ENCODE measurements at regions not wholly inside any gene's neighbourhood (a gene's known extent, or its start where the extent isn't known, plus 50 kb on each side); places are given as distances from the start of the nearest gene placed in this dataset.

DNA sequence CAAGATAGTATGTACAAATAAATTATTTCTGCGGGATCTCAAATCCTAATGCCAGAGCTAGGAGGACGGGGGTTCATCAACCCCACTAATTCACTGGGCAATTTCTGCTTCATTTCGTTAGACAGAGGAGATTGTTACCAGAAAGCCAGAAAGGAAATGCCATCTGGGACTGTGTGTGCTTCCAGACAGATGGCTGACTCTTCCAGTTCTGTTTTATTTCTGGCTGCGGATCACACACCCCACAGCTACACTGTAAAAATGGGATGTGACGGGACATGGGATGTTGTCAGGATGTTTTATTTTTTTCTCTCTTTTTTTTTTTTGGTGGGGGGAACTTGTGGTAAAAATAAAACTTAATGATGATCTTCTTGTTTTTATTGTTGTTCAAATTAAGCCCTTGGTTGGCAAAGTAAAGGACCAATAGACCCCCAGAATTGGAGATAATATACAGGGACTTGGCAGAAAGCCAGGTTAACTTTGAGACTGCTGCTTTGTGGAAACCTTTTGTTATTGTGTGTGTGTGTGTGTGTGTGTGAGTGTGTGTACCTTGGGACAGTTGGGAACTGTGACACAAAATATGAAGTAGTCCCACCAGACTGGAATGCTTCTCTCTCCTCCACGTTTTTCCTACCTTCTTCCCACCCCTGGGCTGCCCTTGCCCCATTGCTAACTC is 114.5 kb downstream of the NUF2 start:
- Histone ChIP-seq H3K27ac (ENCODE audit: low read depth in 1 of 2, low read length in 1 of 2) (no peak overlapping the region), H3K27me3 (ENCODE audit: control insufficient read depth in 2 of 2, insufficient read depth in 1 of 2, low read length in 1 of 2) (no peaks in the 10 kb centered on the region), H3K9me3 (ENCODE audit: control insufficient read depth in 2 of 2, insufficient read depth in 1 of 2, low read length in 1 of 2) (no peaks in the 10 kb centered on the region), H3K4me3 (ENCODE audit: low read length in 2 of 2) (no peak overlapping the region), H3K4me1 (ENCODE audit: control insufficient read depth in 2 of 2, insufficient read depth in 2 of 2, low read length in 2 of 2) (no peaks in the 10 kb centered on the region), H3K36me3 (ENCODE audit: control insufficient read depth in 2 of 2, insufficient read depth in 2 of 2, low read length in 1 of 2) (no peaks in the 10 kb centered on the region)
- 75% methylated on average over 6 of the region's 6 CpGs for WGBS
- no peak for DNase-seq (ENCODE audit: low read depth in 6 of 9, low spot score in 9 of 9)

DNA sequence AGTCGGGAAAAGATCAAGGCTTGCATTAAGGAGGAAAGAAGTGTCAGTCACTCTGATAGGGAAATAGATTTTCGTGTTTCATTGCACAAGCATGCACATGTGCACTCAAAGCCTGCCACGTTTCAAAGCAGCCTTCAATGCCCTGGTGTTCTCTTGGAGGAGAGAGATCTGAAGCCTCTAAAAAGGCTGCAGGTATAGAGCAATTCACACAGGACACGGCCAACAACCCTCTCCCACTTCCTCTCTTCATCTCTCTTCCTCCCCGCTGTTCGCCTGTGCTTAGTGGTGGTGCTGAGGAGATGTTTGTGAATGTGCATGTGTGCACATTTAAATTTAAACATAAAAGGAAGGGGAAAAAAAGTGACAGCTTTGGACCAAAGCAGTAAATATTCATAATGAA is 117.7 kb downstream of the NUF2 start:
- no peak for DNase-seq (ENCODE audit: low read depth in 6 of 9, low spot score in 9 of 9)
- H3K4me3 ChIP-seq (ENCODE audit: low read length in 2 of 2): no peak overlapping the region
- WGBS: 32% methylated on average over 6 of the region's 6 CpGs
- H3K27me3 ChIP-seq (ENCODE audit: control insufficient read depth in 2 of 2, insufficient read depth in 1 of 2, low read length in 1 of 2): no peaks in the 10 kb centered on the region
- H3K9me3 ChIP-seq (ENCODE audit: control insufficient read depth in 2 of 2, insufficient read depth in 1 of 2, low read length in 1 of 2): no peaks in the 10 kb centered on the region
- H3K36me3 ChIP-seq (ENCODE audit: control insufficient read depth in 2 of 2, insufficient read depth in 2 of 2, low read length in 1 of 2): no peaks in the 10 kb centered on the region
- no peaks in the 10 kb centered on the region for H3K4me1 ChIP-seq (ENCODE audit: control insufficient read depth in 2 of 2, insufficient read depth in 2 of 2, low read length in 2 of 2)
- H3K27ac ChIP-seq (ENCODE audit: low read depth in 1 of 2, low read length in 1 of 2): no peak overlapping the region

DNA sequence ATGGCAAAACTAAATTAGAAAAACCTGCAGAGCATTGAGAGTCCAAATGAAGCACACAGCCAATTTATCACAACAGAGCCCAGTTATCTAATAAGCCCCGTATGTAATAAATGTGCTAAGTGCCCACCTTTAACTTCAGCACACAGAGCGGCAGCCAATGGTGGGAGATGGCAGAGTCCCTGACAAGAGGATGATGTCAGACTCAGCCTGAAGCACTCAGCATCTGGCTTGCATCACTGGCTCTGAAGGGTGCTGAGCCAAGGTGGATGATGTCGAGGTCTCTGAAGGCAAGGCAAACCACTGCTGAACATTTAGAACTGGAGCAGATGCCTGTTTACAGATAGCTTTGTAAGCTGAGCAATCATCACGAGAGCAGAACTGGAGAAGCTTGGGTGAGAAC is 118.3 kb downstream of the NUF2 start:
- no peak overlapping the region for H3K27ac ChIP-seq (ENCODE audit: low read depth in 1 of 2, low read length in 1 of 2)
- no peaks in the 10 kb centered on the region for H3K4me1 ChIP-seq (ENCODE audit: control insufficient read depth in 2 of 2, insufficient read depth in 2 of 2, low read length in 2 of 2)
- no peak for DNase-seq (ENCODE audit: low read depth in 6 of 9, low spot score in 9 of 9)
- H3K9me3 ChIP-seq (ENCODE audit: control insufficient read depth in 2 of 2, insufficient read depth in 1 of 2, low read length in 1 of 2): no peaks in the 10 kb centered on the region
- no peaks in the 10 kb centered on the region for H3K27me3 ChIP-seq (ENCODE audit: control insufficient read depth in 2 of 2, insufficient read depth in 1 of 2, low read length in 1 of 2)
- 87% methylated on average over 4 of the region's 4 CpGs for whole genome bisulfite sequencing
- H3K4me3 ChIP-seq (ENCODE audit: low read length in 2 of 2): no peak overlapping the region
- no peaks in the 10 kb centered on the region for H3K36me3 ChIP-seq (ENCODE audit: control insufficient read depth in 2 of 2, insufficient read depth in 2 of 2, low read length in 1 of 2)

DNA sequence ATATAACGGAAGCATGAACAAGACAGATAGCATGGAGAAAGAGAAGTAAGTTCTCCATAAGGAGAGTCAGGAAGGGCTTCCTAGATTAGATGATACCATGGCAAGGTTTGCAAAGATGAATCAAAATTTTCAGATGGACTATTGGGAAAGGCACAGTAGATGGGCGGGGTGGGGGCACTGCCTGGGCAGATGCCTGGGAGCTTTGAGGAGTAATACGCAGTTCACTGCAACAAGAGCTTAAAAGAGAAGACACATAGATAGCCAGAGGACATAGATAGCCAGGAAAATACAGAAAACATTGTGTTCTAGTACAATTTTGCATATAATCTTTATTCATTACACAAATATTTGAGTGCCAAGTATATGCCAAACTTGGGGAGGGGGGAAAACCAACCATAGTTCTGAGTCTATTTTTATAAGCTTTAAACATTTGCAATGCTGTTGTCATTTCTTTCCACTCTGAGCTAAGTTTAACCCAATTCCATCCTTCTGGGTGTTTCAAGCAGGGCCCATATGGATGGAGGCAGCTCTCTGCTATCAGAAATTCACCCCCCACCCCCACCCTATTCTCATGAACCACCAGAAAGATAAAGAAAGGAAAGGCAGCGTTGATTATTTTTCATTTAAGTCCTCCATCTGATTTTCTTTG is 120.6 kb downstream of the NUF2 start:
- WGBS: 92% methylated on average over 4 of the region's 4 CpGs
- Histone ChIP-seq H3K27me3 (ENCODE audit: control insufficient read depth in 2 of 2, insufficient read depth in 1 of 2, low read length in 1 of 2) (no peaks in the 10 kb centered on the region), H3K9me3 (ENCODE audit: control insufficient read depth in 2 of 2, insufficient read depth in 1 of 2, low read length in 1 of 2) (no peaks in the 10 kb centered on the region), H3K36me3 (ENCODE audit: control insufficient read depth in 2 of 2, insufficient read depth in 2 of 2, low read length in 1 of 2) (no peaks in the 10 kb centered on the region), H3K27ac (ENCODE audit: low read depth in 1 of 2, low read length in 1 of 2) (no peak overlapping the region), H3K4me3 (ENCODE audit: low read length in 2 of 2) (no peak overlapping the region), H3K4me1 (ENCODE audit: control insufficient read depth in 2 of 2, insufficient read depth in 2 of 2, low read length in 2 of 2) (no peaks in the 10 kb centered on the region)
- no peak for DNase-seq (ENCODE audit: low read depth in 6 of 9, low spot score in 9 of 9)

DNA sequence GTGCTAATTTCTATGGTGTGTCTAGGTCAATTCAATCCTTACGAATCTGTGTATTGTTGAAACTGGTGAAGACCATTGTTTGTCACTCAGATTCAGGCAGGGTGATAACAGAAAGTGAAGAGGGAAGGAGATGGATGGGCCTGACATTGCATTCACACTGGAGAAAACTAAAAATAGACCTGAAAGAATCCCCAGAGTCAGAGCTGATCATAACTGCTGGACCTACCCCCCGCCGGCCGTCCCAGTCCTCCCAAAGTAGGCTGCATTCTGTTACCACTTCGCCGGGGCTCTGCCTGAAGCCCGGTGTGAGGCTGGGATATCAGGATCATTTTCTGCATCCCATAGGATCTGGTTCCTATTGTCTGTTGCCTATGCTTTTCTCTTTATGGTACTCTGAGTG is 121.1 kb downstream of the NUF2 start:
- WGBS: 86% methylated on average over 7 of the region's 7 CpGs
- no peaks in the 10 kb centered on the region for H3K36me3 ChIP-seq (ENCODE audit: control insufficient read depth in 2 of 2, insufficient read depth in 2 of 2, low read length in 1 of 2)
- no peak overlapping the region for H3K4me3 ChIP-seq (ENCODE audit: low read length in 2 of 2)
- H3K27ac ChIP-seq (ENCODE audit: low read depth in 1 of 2, low read length in 1 of 2): no peak overlapping the region
- H3K27me3 ChIP-seq (ENCODE audit: control insufficient read depth in 2 of 2, insufficient read depth in 1 of 2, low read length in 1 of 2): no peaks in the 10 kb centered on the region
- no peaks in the 10 kb centered on the region for H3K4me1 ChIP-seq (ENCODE audit: control insufficient read depth in 2 of 2, insufficient read depth in 2 of 2, low read length in 2 of 2)
- H3K9me3 ChIP-seq (ENCODE audit: control insufficient read depth in 2 of 2, insufficient read depth in 1 of 2, low read length in 1 of 2): no peaks in the 10 kb centered on the region
- DNase-seq (ENCODE audit: low read depth in 6 of 9, low spot score in 9 of 9): no peak

DNA sequence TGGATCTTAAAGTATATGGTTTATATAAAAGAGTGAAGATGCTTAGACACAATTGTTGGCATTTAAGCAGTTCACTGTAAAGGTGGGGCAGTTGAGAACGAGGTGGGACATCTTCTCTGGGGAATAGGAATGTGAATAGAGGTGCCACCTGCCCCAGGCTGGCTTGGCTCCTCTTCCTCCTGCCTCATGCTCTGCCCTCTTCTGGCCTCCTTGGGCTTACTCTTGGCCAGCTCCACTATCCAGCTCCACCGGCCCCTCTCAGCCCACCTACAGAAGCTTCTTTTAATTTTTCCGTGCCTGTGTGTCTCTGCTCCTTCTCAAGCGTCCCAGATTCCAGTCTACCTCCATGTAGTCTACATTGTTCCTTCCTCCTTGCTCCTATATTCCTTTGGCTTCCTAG is 122.1 kb downstream of the NUF2 start:
- Histone ChIP-seq H3K9me3 (ENCODE audit: control insufficient read depth in 2 of 2, insufficient read depth in 1 of 2, low read length in 1 of 2) (no peaks in the 10 kb centered on the region), H3K27me3 (ENCODE audit: control insufficient read depth in 2 of 2, insufficient read depth in 1 of 2, low read length in 1 of 2) (no peaks in the 10 kb centered on the region), H3K4me1 (ENCODE audit: control insufficient read depth in 2 of 2, insufficient read depth in 2 of 2, low read length in 2 of 2) (no peaks in the 10 kb centered on the region), H3K4me3 (ENCODE audit: low read length in 2 of 2) (no peak overlapping the region), H3K27ac (ENCODE audit: low read depth in 1 of 2, low read length in 1 of 2) (no peak overlapping the region), H3K36me3 (ENCODE audit: control insufficient read depth in 2 of 2, insufficient read depth in 2 of 2, low read length in 1 of 2) (no peaks in the 10 kb centered on the region)
- 91% methylated on average over 4 of the region's 4 CpGs for WGBS
- no peak for DNase-seq (ENCODE audit: low read depth in 6 of 9, low spot score in 9 of 9)

DNA sequence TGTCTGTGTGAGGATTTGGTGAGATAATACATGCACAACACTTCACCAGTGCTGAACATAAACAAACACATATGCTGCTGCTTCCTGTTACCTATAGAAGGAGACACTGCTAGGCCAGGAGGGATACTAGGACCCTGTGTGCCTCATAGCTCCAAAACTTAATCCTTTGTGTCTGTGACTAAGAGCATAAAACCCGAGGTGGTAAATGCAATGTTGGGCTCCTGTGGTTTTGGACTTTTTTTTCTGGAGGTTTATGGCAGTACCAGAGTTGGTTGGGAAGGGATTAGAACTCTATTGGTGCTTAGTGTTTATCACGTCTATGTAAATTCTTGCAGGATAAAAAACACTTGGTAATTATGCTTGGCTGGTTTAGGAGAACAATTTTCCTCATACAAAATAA is 122.9 kb downstream of the NUF2 start:
- DNase-seq (ENCODE audit: low read depth in 6 of 9, low spot score in 9 of 9): no peak
- H3K27me3 ChIP-seq (ENCODE audit: control insufficient read depth in 2 of 2, insufficient read depth in 1 of 2, low read length in 1 of 2): no peaks in the 10 kb centered on the region
- H3K4me1 ChIP-seq (ENCODE audit: control insufficient read depth in 2 of 2, insufficient read depth in 2 of 2, low read length in 2 of 2): no peaks in the 10 kb centered on the region
- no peak overlapping the region for H3K27ac ChIP-seq (ENCODE audit: low read depth in 1 of 2, low read length in 1 of 2)
- no peaks in the 10 kb centered on the region for H3K9me3 ChIP-seq (ENCODE audit: control insufficient read depth in 2 of 2, insufficient read depth in 1 of 2, low read length in 1 of 2)
- 57% methylated on average over 2 of the region's 2 CpGs for WGBS
- H3K4me3 ChIP-seq (ENCODE audit: low read length in 2 of 2): no peak overlapping the region
- H3K36me3 ChIP-seq (ENCODE audit: control insufficient read depth in 2 of 2, insufficient read depth in 2 of 2, low read length in 1 of 2): no peaks in the 10 kb centered on the region

DNA sequence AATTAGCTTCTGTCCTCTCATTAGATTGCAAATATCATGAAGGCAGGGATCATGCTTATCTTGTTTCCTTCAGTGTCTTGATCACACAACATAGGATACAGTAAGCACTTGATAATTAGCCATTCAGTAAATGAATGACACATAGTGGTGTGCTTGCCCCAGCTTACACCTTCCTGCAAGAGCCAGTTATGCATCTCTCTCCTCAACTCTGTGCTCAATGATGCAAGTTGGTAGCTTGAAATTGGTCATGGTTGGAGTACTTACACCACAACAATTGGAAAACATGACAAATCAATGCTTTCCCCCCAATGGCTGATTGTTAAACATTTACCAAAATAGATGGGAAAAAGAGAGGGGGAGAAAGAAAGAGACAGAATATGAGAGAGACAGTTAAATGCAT is 129.2 kb downstream of the NUF2 start:
- Histone ChIP-seq H3K4me3 (ENCODE audit: low read length in 2 of 2) (no peak overlapping the region), H3K9me3 (ENCODE audit: control insufficient read depth in 2 of 2, insufficient read depth in 1 of 2, low read length in 1 of 2) (no peaks in the 10 kb centered on the region), H3K36me3 (ENCODE audit: control insufficient read depth in 2 of 2, insufficient read depth in 2 of 2, low read length in 1 of 2) (no peaks in the 10 kb centered on the region), H3K4me1 (ENCODE audit: control insufficient read depth in 2 of 2, insufficient read depth in 2 of 2, low read length in 2 of 2) (no peaks in the 10 kb centered on the region), H3K27me3 (ENCODE audit: control insufficient read depth in 2 of 2, insufficient read depth in 1 of 2, low read length in 1 of 2) (no peaks in the 10 kb centered on the region), H3K27ac (ENCODE audit: low read depth in 1 of 2, low read length in 1 of 2) (no peak overlapping the region)
- no peak for DNase-seq (ENCODE audit: low read depth in 6 of 9, low spot score in 9 of 9)

DNA sequence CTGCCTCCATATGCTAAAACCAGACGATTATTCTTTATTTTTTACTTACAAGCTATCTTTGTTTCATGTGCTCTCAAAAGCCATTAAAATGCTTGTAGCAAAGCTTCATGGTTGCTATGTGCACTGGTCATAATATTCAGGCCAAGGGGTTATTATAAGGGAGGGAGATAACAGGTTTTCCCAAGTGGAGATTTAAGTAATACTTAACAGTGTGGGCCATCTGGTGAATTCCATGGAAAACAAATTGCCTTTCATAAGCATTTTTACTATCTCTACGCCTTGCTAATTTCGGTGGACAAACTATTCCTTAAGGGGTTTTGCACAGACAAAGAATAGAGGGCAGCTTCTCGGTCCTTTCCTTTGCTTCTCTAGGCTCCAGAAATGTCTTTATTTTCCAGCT is 137.8 kb downstream of the NUF2 start:
- no peaks in the 10 kb centered on the region for H3K36me3 ChIP-seq (ENCODE audit: control insufficient read depth in 2 of 2, insufficient read depth in 2 of 2, low read length in 1 of 2)
- H3K27me3 ChIP-seq (ENCODE audit: control insufficient read depth in 2 of 2, insufficient read depth in 1 of 2, low read length in 1 of 2): no peaks in the 10 kb centered on the region
- no peaks in the 10 kb centered on the region for H3K4me1 ChIP-seq (ENCODE audit: control insufficient read depth in 2 of 2, insufficient read depth in 2 of 2, low read length in 2 of 2)
- no peak overlapping the region for H3K27ac ChIP-seq (ENCODE audit: low read depth in 1 of 2, low read length in 1 of 2)
- no peak for DNase-seq (ENCODE audit: low read depth in 6 of 9, low spot score in 9 of 9)
- 92% methylated on average over 4 of the region's 4 CpGs for WGBS
- no peak overlapping the region for H3K4me3 ChIP-seq (ENCODE audit: low read length in 2 of 2)
- H3K9me3 ChIP-seq (ENCODE audit: control insufficient read depth in 2 of 2, insufficient read depth in 1 of 2, low read length in 1 of 2): no peaks in the 10 kb centered on the region

All from thymus (tissue), 11 donors.